HL-60 (cell line): ENCODE measurements at regions not wholly inside any gene's neighbourhood (a gene's known extent, or its start where the extent isn't known, plus 50 kb on each side); places are given as distances from the start of the nearest gene placed in this dataset.
"Not testable (repeated sequence)": the region's sequence is repeated elsewhere in the genome, so short reads cannot be mapped to it uniquely, and the experiment has no call there.

Source experiments
- DNase-seq, 2 experiments: peaks; one replicate each; pipeline ENCODE4 v3.0.0-alpha.2; 2010 to 2020; ENCODE audit warnings: low read depth in 1 of 2, low spot score in 1 of 2
- H3K27ac ChIP-seq: fragments of 250-450 bp; sonication (Bioruptor Pico); replicated peaks from 2 replicates; pipeline ENCODE4 v1.5.1; 2020; ENCODE audit warnings: mild to moderate bottlenecking, moderate library complexity
- H3K27me3 ChIP-seq: fragments of 250-450 bp; sonication (Bioruptor Pico); 2 replicates; pipeline ENCODE4 v1.5.1; 2021; ENCODE audit warnings: mild to moderate bottlenecking, moderate library complexity; ENCODE audit not compliant: insufficient read depth, poor library complexity, severe bottlenecking
- H3K4me3 ChIP-seq: replicated peaks from 2 replicates; pipeline ENCODE4 v1.5.1; 2011; ENCODE audit warnings: mild to moderate bottlenecking, control low read depth, low read length; ENCODE audit not compliant: insufficient read depth
- GABPA ChIP-seq: IDR thresholded peaks from 2 replicates; pipeline ENCODE4 v1.6.1; 2012; ENCODE audit warnings: low read depth
- POLR2AphosphoS5 ChIP-seq: IDR thresholded peaks from 2 replicates; pipeline ENCODE4 v1.6.1; 2012; ENCODE audit warnings: low read depth
- REST ChIP-seq: IDR thresholded peaks from 2 replicates; pipeline ENCODE4 v1.6.1; 2012; ENCODE audit warnings: low read depth; ENCODE audit not compliant: insufficient replicate concordance
- SPI1 ChIP-seq: IDR thresholded peaks from 2 replicates; pipeline ENCODE4 v1.6.1; 2012; ENCODE audit warnings: low read depth, mild to moderate bottlenecking, borderline replicate concordance
- TF ChIP-seq, protein P1 (sequence below): IDR thresholded peaks from one replicate; pipeline ENCODE4 v1.5.1; 2011; ENCODE audit warnings: low read length, control low read depth, inconsistent platforms; ENCODE audit not compliant: insufficient read depth

DNA sequence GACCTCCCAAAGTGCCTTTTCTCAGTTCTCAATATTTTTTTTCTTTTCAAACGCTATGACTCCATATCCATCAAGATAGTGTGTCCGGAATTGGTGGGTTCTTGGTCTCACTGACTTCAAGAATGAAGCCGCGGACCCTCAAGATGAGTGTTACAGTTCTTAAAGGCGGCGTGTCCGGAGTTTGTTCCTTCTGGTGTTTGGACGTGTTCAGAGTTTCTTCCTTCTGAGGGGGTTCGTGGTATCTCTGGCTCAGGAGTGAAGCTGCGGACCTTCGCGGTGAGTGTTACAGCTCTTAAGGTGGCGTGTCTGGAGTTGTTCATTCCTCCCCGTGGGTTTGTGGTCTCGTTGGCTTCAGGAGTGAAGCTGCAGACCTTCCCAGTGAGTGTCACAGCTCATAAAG lies 218.3 kb downstream of the BAMBI start:
- H3K27ac ChIP-seq, H3K4me3 ChIP-seq, DNase-seq, H3K27me3 ChIP-seq: not testable (repeated sequence)

GRCh38 chr10:28896791-28897409 lies 219.6 kb downstream of the BAMBI start:
- H3K4me3 ChIP-seq, DNase-seq, H3K27me3 ChIP-seq, H3K27ac ChIP-seq: not testable (repeated sequence)

- TF ChIP-seq, protein P1, sequence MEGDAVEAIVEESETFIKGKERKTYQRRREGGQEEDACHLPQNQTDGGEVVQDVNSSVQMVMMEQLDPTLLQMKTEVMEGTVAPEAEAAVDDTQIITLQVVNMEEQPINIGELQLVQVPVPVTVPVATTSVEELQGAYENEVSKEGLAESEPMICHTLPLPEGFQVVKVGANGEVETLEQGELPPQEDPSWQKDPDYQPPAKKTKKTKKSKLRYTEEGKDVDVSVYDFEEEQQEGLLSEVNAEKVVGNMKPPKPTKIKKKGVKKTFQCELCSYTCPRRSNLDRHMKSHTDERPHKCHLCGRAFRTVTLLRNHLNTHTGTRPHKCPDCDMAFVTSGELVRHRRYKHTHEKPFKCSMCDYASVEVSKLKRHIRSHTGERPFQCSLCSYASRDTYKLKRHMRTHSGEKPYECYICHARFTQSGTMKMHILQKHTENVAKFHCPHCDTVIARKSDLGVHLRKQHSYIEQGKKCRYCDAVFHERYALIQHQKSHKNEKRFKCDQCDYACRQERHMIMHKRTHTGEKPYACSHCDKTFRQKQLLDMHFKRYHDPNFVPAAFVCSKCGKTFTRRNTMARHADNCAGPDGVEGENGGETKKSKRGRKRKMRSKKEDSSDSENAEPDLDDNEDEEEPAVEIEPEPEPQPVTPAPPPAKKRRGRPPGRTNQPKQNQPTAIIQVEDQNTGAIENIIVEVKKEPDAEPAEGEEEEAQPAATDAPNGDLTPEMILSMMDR: no peak
- TF ChIP-seq POLR2AphosphoS5: no peak
- no peak for TF ChIP-seq GABPA
- TF ChIP-seq SPI1: no peak
- no peak for TF ChIP-seq REST
- H3K4me3 ChIP-seq: no peak overlapping the region
- no peaks in the 10 kb centered on the region for H3K27me3 ChIP-seq
- no peak overlapping the region for H3K27ac ChIP-seq
- DNase-seq: no peak
These were observed 220.5 kb downstream of the BAMBI start for GRCh38 chr10:28897617-28898464.

- Histone ChIP-seq H3K4me3 (no peak overlapping the region), H3K27me3 (no peaks in the 10 kb centered on the region), H3K27ac (no peak overlapping the region)
- DNase-seq: no peak
- TF ChIP-seq, protein P1: no peak
- TF ChIP-seq GABPA (no peak), SPI1 (no peak), REST (no peak), POLR2AphosphoS5 (no peak)
These were observed 224.9 kb downstream of the BAMBI start for GRCh38 chr10:28902215-28902614.

- Histone ChIP-seq H3K27me3 (no peaks in the 10 kb centered on the region), H3K4me3 (no peak overlapping the region), H3K27ac (no peak overlapping the region)
- no peak for DNase-seq
- no peak for TF ChIP-seq SPI1
- TF ChIP-seq REST: no peak
- TF ChIP-seq GABPA: no peak
- TF ChIP-seq, protein P1: no peak
- no peak for TF ChIP-seq POLR2AphosphoS5
These were observed 225.7 kb downstream of the BAMBI start for GRCh38 chr10:28903063-28903462.
